Adrenal gland (tissue), 9 donors: ENCODE measurements at regions not wholly inside any gene's neighbourhood (a gene's known extent, or its start where the extent isn't known, plus 50 kb on each side); places are given as distances from the start of the nearest gene placed in this dataset.

ENCODE experiments used
- DNase-seq, 7 donors: peaks; one replicate each; pipeline ENCODE4 v3.0.0-alpha.2; 2019 to 2020
- H3K27ac ChIP-seq, 5 donors: fragments of 200-600 bp; sonication (generic) in 4 of 5; 1 replicate in 3 of 5; 2 replicates in 2 of 5; pipeline versions ENCODE4 v1.5.1 to v1.8.0; 2016 to 2020; ENCODE audit warnings: mild to moderate bottlenecking in 1 of 5
- H3K27me3 ChIP-seq: fragments of 200-600 bp; 2 replicates; pipeline ENCODE4 v1.8.0; 2021
- H3K36me3 ChIP-seq, 2 donors: fragments of 200-600 bp; replicated peaks in 1 of 2; 1 replicate in 1 of 2; 2 replicates in 1 of 2; pipeline versions ENCODE4 v1.5.1 to v1.8.0; 2018 to 2022
- H3K4me1 ChIP-seq, 2 donors: fragments of 200-600 bp; replicated peaks in 1 of 2; 1 replicate in 1 of 2; 2 replicates in 1 of 2; pipeline versions ENCODE4 v1.5.1 to v1.8.0; 2018 to 2021
- H3K4me3 ChIP-seq, 4 donors: fragments of 200-600 bp; sonication (generic) in 3 of 4; one replicate each; pipeline ENCODE4 v1.5.1; 2016 to 2018
- H3K9me3 ChIP-seq, 3 donors: fragments of 200-600 bp; sonication (generic) in 1 of 3; replicated peaks in 1 of 3; 1 replicate in 2 of 3; 2 replicates in 1 of 3; pipeline versions ENCODE4 v1.5.1 to v1.8.0; 2016 to 2021
- CTCF ChIP-seq, 6 experiments: fragments of 450-650 bp in 4 of 6; fragments of 200-600 bp in 2 of 6; sonication (generic) in 1 of 6; IDR thresholded peaks; 1 replicate in 5 of 6; 2 replicates in 1 of 6; pipeline versions ENCODE4 v1.5.1 to v1.8.0; 2016 to 2021; ENCODE audit warnings: antibody characterized with exemption in 6 of 6, mild to moderate bottlenecking in 2 of 6, moderate library complexity in 1 of 6
- POLR2A ChIP-seq, 2 donors: fragments of 450-650 bp; IDR thresholded peaks; one replicate each; pipeline ENCODE4 v1.6.1; 2017; ENCODE audit warnings: antibody characterized with exemption in 2 of 2, mild to moderate bottlenecking in 2 of 2, moderate library complexity in 1 of 2
- WGBS, 4 donors: extraction: QIAGEN DNeasy Blood & Tissue Kit in 2 of 4; methylation state at CpG; one replicate each; pipeline versions ENCODE4 v1.1.5 to v1.1.7; 2013 to 2017; 5-methylcytosine and 5-hydroxymethylcytosine counted together
- intact Hi-C, 2 donors: fragments of 100-400 bp; cut with DNase I; formaldehyde crosslinking; loops; one replicate each; pipeline versions ENCODE4 v1.14.1 to v1.15.0; 2022 to 2023
- donor health status: healthy with polysubstance abuse.
- donor health status: Bipolar disorder and iron deficiency.
- donor health status: DM: yes; HTN: yes; CAD: no.
- donor health status: DM: no; HTN: no; CAD: no.
- donor health status: DM: no; HTN: no; CAD: no.

GRCh38 chr2:188813315-188813714 is 160.9 kb upstream of the COL3A1 start:
- no peaks in the 10 kb centered on the region for H3K4me1 ChIP-seq
- 81 to 89% (median 85%) methylated on average over 3 of the region's 3 CpGs for WGBS, 4 donors
- no peak overlapping the region for H3K4me3 ChIP-seq
- TF ChIP-seq POLR2A (IDR thresholded peaks at IDR 0.05) (no peak), CTCF (IDR thresholded peaks at IDR 0.05) (no peak)
- intact Hi-C loops = no loop called here
- H3K9me3 ChIP-seq = no peaks in the 10 kb centered on the region
- H3K27me3 ChIP-seq = no peaks in the 10 kb centered on the region
- H3K27ac ChIP-seq = no peak overlapping the region
- H3K36me3 ChIP-seq = no peaks in the 10 kb centered on the region
- no peak for DNase-seq

- WGBS, 4 donors = 69 to 76% (median 72%) methylated on average over 5 of the region's 5 CpGs
Observed at GRCh38 chr2:188813857-188814256, 160.3 kb upstream of the COL3A1 start.

GRCh38 chr2:188819011-188819410 is 155.2 kb upstream of the COL3A1 start:
- no peak for DNase-seq
- Histone ChIP-seq H3K27me3 (no peaks in the 10 kb centered on the region), H3K4me3 (no peak overlapping the region), H3K36me3 (no peaks in the 10 kb centered on the region), H3K4me1 (no peaks in the 10 kb centered on the region), H3K9me3 (peaks cover 0 to 7% (median 0%) of the 10 kb centered on the region in 3 donors), H3K27ac (no peak overlapping the region)
- intact Hi-C loops = no loop called here
- TF ChIP-seq CTCF (IDR thresholded peaks at IDR 0.05) (no peak), POLR2A (IDR thresholded peaks at IDR 0.05) (no peak)
- WGBS, 4 donors = 56 to 65% (median 58%) methylated on average over 1 of the region's 1 CpG

More at GRCh38 chr2:188813857-188814256, 160.3 kb upstream of the COL3A1 start:
- Histone ChIP-seq H3K9me3 (no peaks in the 10 kb centered on the region), H3K27ac (no peak overlapping the region), H3K27me3 (no peaks in the 10 kb centered on the region), H3K4me1 (no peaks in the 10 kb centered on the region), H3K4me3 (no peak overlapping the region), H3K36me3 (no peaks in the 10 kb centered on the region)
- TF ChIP-seq POLR2A (IDR thresholded peaks at IDR 0.05) (no peak), CTCF (IDR thresholded peaks at IDR 0.05) (no peak)
- DNase-seq = no peak
- intact Hi-C loops = no loop called here

GRCh38 chr2:188819792-188820191 is 154.4 kb upstream of the COL3A1 start:
- H3K4me1 ChIP-seq = no peaks in the 10 kb centered on the region
- no peak overlapping the region for H3K4me3 ChIP-seq
- H3K9me3 ChIP-seq = peaks cover 0 to 7% (median 0%) of the 10 kb centered on the region in 3 donors
- peak in 1 of 7 donors; percentile 2 for DNase-seq
- no peaks in the 10 kb centered on the region for H3K27me3 ChIP-seq
- TF ChIP-seq CTCF (IDR thresholded peaks at IDR 0.05) (no peak), POLR2A (IDR thresholded peaks at IDR 0.05) (no peak)
- peak overlapping the region in 2 of 5 donors; percentile 6 to 57 for H3K27ac ChIP-seq
- intact Hi-C loops = no loop called here
- 22 to 31% (median 25%) methylated on average over 3 of the region's 3 CpGs for WGBS, 4 donors
- H3K36me3 ChIP-seq = no peaks in the 10 kb centered on the region
